Panc1 (cell line): ENCODE measurements at regions not wholly inside any gene's neighbourhood (a gene's known extent, or its start where the extent isn't known, plus 50 kb on each side); places are given as distances from the start of the nearest gene placed in this dataset.

Experiments used
- ATAC-seq: fragments of 200-7000 bp; cut with Tn5 transposase; 2 replicates; pipeline ENCODE4 v1.9.1; 2020; ENCODE audit warnings: mild to moderate bottlenecking, moderate library complexity
- BruUV-seq: library from RNA; stranded (reverse); fragments of 400-500 nt; replicated peaks from 2 replicates; lab custom pipeline; 2021; lab: Mats Ljungman, UMichigan
- CTCF ChIA-PET: fragments of 300-600 bp; sonication (Branson Sonifier 250); formaldehyde crosslinking; loops from one replicate; lab custom pipeline; 2022; ENCODE audit warnings: antibody characterized with exemption; lab: Charles Lee
- POLR2A ChIA-PET: fragments of 300-600 bp; sonication (Branson Sonifier 250); formaldehyde crosslinking; loops from one replicate; lab custom pipeline; 2022; ENCODE audit warnings: antibody characterized with exemption; lab: Charles Lee
- DNase-seq: peaks from one replicate; pipeline ENCODE4 v3.0.0-alpha.2; 2010; ENCODE audit warnings: low read depth, low spot score
- H3K27ac ChIP-seq: 2 replicates; pipeline ENCODE4 v1.5.1; 2011; ENCODE audit warnings: mild to moderate bottlenecking, low read length, inconsistent platforms
- H3K27me3 ChIP-seq: fragments of 200-500 bp; sonication (Bioruptor generic); 2 replicates; pipeline ENCODE4 v1.6.0; 2014; ENCODE audit warnings: low read length, inconsistent platforms; ENCODE audit not compliant: control insufficient read depth, insufficient read depth
- H3K36me3 ChIP-seq: fragments of 200-500 bp; sonication (Bioruptor generic); 2 replicates; pipeline ENCODE4 v1.5.1; 2014; ENCODE audit warnings: inconsistent platforms, mild to moderate bottlenecking, low read length, moderate library complexity; ENCODE audit not compliant: control insufficient read depth, insufficient read depth
- H3K4me1 ChIP-seq: 2 replicates; pipeline ENCODE4 v1.5.1; 2011; ENCODE audit warnings: inconsistent platforms, mild to moderate bottlenecking, low read length, moderate library complexity; ENCODE audit not compliant: control insufficient read depth, insufficient read depth
- H3K4me3 ChIP-seq, 2 experiments: 2 replicates each; pipeline ENCODE4 v1.5.1; 2011 to 2012; ENCODE audit warnings: low read depth in 2 of 2, low read length in 2 of 2, mild to moderate bottlenecking in 2 of 2, inconsistent platforms in 1 of 2, moderate library complexity in 1 of 2
- H3K9me3 ChIP-seq: fragments of 200-500 bp; sonication (Bioruptor generic); 2 replicates; pipeline ENCODE4 v1.5.1; 2014; ENCODE audit warnings: low read depth, mild to moderate bottlenecking, inconsistent platforms, low read length, moderate library complexity; ENCODE audit not compliant: control insufficient read depth, insufficient read depth
- POLR2AphosphoS5 ChIP-seq: IDR thresholded peaks from 2 replicates; pipeline ENCODE4 v1.6.1; 2012; ENCODE audit warnings: mild to moderate bottlenecking, low read depth, low read length, moderate library complexity
- SIN3A ChIP-seq: IDR thresholded peaks from 2 replicates; pipeline ENCODE4 v1.6.1; 2012; ENCODE audit warnings: low read depth, mild to moderate bottlenecking, low read length, moderate library complexity, borderline replicate concordance; ENCODE audit not compliant: insufficient read depth
- TCF7L2 ChIP-seq: IDR thresholded peaks from 2 replicates; pipeline ENCODE4 v1.6.1; 2011; ENCODE audit warnings: mild to moderate bottlenecking, low read depth, low read length, inconsistent platforms
- in situ Hi-C: cut with HindIII; loops from 2 replicates; pipeline ENCODE4 v1.10.0; 2016; ENCODE audit warnings: low sequenced_read_pairs, low pct_unique_long_range_greater_than_20kb
- intact Hi-C: fragments of 100-400 bp; cut with micrococcal nuclease; formaldehyde crosslinking; loops from one replicate; pipeline ENCODE4 v1.10.0; 2022; ENCODE audit not compliant: unreplicated experiment
- TF ChIP-seq, protein P1 (sequence below), 2 experiments: IDR thresholded peaks; 2 replicates each; pipeline ENCODE4 v1.6.1; 2011 to 2012; ENCODE audit warnings: low read depth in 2 of 2, control low read depth in 1 of 2, low read length in 1 of 2, mild to moderate bottlenecking in 1 of 2, moderate library complexity in 1 of 2; ENCODE audit not compliant: insufficient read depth in 1 of 2
- TF ChIP-seq, protein P2 (sequence below): fragments of 450-650 bp; IDR thresholded peaks from 2 replicates; pipeline ENCODE4 v1.5.1; 2017; ENCODE audit warnings: mild to moderate bottlenecking

DNA sequence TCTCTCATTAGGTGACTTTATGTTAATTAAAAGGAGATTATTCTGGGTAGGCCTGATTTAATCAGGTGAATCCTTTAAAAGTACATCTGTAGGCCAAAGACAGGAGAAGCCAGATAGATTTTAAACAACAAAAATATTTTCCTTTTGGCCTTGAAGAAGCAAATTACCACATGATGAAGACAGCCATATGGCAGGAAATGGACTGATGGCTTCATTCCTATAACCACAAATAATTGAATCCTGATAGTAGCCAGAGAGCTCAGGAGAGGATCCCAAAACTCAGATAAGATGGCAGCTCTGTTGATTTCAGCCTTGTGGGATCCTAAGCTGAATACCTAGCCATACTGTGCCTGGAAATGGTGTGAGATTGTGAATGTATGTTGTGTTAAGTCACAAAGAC is 66.1 kb upstream of the PRKX start:
- no TSS peak for BruUV-seq
- Histone ChIP-seq H3K36me3 (no peaks in the 10 kb centered on the region), H3K4me3 (no peak overlapping the region), H3K9me3 (no peaks in the 10 kb centered on the region), H3K27ac (no peak overlapping the region), H3K4me1 (no peaks in the 10 kb centered on the region), H3K27me3 (no peaks in the 10 kb centered on the region)
- in situ Hi-C loops: no loop called here
- TF ChIP-seq, protein P1, sequence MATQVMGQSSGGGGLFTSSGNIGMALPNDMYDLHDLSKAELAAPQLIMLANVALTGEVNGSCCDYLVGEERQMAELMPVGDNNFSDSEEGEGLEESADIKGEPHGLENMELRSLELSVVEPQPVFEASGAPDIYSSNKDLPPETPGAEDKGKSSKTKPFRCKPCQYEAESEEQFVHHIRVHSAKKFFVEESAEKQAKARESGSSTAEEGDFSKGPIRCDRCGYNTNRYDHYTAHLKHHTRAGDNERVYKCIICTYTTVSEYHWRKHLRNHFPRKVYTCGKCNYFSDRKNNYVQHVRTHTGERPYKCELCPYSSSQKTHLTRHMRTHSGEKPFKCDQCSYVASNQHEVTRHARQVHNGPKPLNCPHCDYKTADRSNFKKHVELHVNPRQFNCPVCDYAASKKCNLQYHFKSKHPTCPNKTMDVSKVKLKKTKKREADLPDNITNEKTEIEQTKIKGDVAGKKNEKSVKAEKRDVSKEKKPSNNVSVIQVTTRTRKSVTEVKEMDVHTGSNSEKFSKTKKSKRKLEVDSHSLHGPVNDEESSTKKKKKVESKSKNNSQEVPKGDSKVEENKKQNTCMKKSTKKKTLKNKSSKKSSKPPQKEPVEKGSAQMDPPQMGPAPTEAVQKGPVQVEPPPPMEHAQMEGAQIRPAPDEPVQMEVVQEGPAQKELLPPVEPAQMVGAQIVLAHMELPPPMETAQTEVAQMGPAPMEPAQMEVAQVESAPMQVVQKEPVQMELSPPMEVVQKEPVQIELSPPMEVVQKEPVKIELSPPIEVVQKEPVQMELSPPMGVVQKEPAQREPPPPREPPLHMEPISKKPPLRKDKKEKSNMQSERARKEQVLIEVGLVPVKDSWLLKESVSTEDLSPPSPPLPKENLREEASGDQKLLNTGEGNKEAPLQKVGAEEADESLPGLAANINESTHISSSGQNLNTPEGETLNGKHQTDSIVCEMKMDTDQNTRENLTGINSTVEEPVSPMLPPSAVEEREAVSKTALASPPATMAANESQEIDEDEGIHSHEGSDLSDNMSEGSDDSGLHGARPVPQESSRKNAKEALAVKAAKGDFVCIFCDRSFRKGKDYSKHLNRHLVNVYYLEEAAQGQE (IDR thresholded peaks at IDR 0.05; ENCODE audit: insufficient read depth in 1 of 2, low read depth in 2 of 2, low read length in 1 of 2): no peak
- TF ChIP-seq, protein P2, sequence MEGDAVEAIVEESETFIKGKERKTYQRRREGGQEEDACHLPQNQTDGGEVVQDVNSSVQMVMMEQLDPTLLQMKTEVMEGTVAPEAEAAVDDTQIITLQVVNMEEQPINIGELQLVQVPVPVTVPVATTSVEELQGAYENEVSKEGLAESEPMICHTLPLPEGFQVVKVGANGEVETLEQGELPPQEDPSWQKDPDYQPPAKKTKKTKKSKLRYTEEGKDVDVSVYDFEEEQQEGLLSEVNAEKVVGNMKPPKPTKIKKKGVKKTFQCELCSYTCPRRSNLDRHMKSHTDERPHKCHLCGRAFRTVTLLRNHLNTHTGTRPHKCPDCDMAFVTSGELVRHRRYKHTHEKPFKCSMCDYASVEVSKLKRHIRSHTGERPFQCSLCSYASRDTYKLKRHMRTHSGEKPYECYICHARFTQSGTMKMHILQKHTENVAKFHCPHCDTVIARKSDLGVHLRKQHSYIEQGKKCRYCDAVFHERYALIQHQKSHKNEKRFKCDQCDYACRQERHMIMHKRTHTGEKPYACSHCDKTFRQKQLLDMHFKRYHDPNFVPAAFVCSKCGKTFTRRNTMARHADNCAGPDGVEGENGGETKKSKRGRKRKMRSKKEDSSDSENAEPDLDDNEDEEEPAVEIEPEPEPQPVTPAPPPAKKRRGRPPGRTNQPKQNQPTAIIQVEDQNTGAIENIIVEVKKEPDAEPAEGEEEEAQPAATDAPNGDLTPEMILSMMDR: no peak
- no peak for TF ChIP-seq SIN3A
- no peak for TF ChIP-seq TCF7L2
- no peak for TF ChIP-seq POLR2AphosphoS5
- ChIA-PET POLR2A (no interaction called here), CTCF (no interaction called here)
- DNase-seq: no peak
- intact Hi-C loops: no loop called here
- ATAC-seq: no peak

DNA sequence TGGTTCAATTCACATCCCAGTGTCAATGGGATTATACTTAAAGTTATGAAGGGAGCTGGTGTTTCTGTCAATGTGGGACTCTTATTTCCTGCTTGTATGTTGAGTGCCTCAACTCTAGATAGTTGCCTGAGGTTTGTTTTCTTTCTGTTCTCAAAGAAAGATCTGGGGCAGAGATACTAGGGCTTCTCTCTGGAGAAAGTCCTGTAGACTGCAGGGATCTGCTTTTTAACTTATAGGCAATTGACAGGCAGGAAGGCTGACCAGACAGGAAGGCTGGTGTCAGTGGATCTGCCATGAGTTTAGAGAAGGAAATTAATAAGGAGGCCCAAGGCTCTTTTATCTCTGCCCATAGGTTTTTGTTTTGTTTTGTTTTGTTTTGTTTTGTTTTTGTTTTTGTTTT is 64.0 kb upstream of the PRKX start:
- Histone ChIP-seq H3K36me3 (no peaks in the 10 kb centered on the region), H3K9me3 (no peaks in the 10 kb centered on the region), H3K27ac (no peak overlapping the region), H3K4me1 (no peaks in the 10 kb centered on the region), H3K27me3 (no peaks in the 10 kb centered on the region), H3K4me3 (no peak overlapping the region)
- BruUV-seq: no TSS peak
- ChIA-PET CTCF (no interaction called here), POLR2A (no interaction called here)
- ATAC-seq (no peak), DNase-seq (no peak)
- TF ChIP-seq, protein P1 (IDR thresholded peaks at IDR 0.05; ENCODE audit: insufficient read depth in 1 of 2, low read depth in 2 of 2, low read length in 1 of 2): no peak
- TF ChIP-seq TCF7L2: no peak
- no peak for TF ChIP-seq SIN3A
- no peak for TF ChIP-seq POLR2AphosphoS5
- TF ChIP-seq, protein P2: no peak
- in situ Hi-C loops: no loop called here
- intact Hi-C loops: no loop called here
